ENCODE measurements at regions not wholly inside any gene's neighbourhood (a gene's known extent, or its start where the extent isn't known, plus 50 kb on each side); places are given as distances from the start of the nearest gene placed in this dataset.
"Not testable (repeated sequence)": the region's sequence is repeated elsewhere in the genome, so short reads cannot be mapped to it uniquely, and the experiment has no call there.

DNA sequence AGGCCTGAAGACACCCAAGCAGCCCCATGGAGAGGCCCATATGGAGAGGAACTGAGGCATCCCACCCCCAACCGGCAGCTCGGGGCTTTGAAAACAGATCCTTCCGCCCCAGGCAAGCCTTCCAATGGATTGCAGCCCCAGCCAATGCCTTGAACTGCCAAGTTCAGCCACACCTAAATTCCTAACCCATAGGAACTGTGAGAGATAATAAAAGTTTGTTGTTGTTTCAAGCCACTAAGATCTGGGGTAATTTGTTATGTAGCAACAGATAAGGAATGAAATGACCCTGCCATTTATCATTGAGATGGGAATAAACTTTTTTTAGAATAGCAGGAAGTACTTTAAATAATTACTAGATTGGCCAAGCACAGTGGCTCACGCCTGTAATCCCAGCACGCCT lies 80.3 kb upstream of the SPDYE9 start:
- H3K9me2 ChIP-seq (replicated peaks; ENCODE audit: control insufficient read depth, low read length); H3K4me2 ChIP-seq (ENCODE audit: low read length); H3K36me3 ChIP-seq (ENCODE audit: control insufficient read depth, low read length); H3K9me3 ChIP-seq (ENCODE audit: control insufficient read depth, insufficient read depth, low read length); H3K79me2 ChIP-seq (ENCODE audit: control insufficient read depth, low read length); H4K20me1 ChIP-seq (ENCODE audit: control insufficient read depth, insufficient read depth, low read depth, low read length); H3K4me1 ChIP-seq (ENCODE audit: control insufficient read depth, low read length); H3F3A ChIP-seq (ENCODE audit: control insufficient read depth, insufficient read depth); H3K27me3 ChIP-seq (ENCODE audit: control insufficient read depth, low read length); H3K4me3 ChIP-seq (ENCODE audit: low read length); H3K27ac ChIP-seq (ENCODE audit: low read depth, low read length): not testable (repeated sequence)

DNA sequence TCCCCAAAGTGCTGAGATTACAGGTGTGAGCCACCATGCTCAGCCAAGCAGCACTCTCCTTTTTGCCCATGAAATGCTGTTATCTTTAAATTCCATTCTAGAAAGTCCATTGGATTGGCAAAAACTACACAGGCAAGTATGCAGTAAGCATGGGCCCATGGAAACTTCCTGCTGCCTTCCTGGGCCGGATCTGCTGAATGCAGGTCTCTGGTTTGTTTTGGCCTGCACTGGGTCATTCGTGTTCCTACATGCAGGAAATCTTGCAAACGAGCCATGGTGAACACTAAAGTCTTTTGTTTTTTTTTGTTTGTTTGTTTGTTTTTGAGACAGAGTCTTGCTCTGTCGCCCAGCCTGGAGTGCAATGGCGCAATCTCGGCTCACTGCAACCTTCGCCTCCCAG lies 76.8 kb upstream of the SPDYE9 start:
- not testable (repeated sequence) for H3K9me3 ChIP-seq (ENCODE audit: control insufficient read depth, insufficient read depth, low read length); H4K20me1 ChIP-seq (ENCODE audit: control insufficient read depth, insufficient read depth, low read depth, low read length); H3K36me3 ChIP-seq (ENCODE audit: control insufficient read depth, low read length); H3K27ac ChIP-seq (ENCODE audit: low read depth, low read length); H3K79me2 ChIP-seq (ENCODE audit: control insufficient read depth, low read length); H3K4me2 ChIP-seq (ENCODE audit: low read length); H3F3A ChIP-seq (ENCODE audit: control insufficient read depth, insufficient read depth); H3K9me2 ChIP-seq (replicated peaks; ENCODE audit: control insufficient read depth, low read length); H3K4me1 ChIP-seq (ENCODE audit: control insufficient read depth, low read length); H3K4me3 ChIP-seq (ENCODE audit: low read length); H3K27me3 ChIP-seq (ENCODE audit: control insufficient read depth, low read length)

DNA sequence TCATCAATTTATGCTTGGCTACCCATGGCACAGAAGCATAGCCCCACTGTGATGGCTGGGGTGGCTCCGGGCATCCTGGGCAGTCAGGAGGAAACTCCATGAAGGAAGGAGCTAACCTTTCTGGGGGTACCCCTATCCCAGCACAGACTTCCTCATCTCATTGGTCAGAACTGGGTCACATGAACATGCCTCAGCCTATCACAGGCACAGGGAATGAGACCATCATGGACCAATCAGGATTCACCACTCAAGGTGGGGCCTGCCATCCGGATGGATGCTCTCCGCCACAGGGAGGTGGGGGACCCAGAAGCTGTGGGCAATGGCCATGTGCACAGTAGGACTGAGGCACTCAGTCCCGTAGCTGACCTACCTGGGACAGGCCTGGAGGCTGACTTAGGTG lies 75.9 kb upstream of the SPDYE9 start:
- H3K27me3 ChIP-seq (ENCODE audit: control insufficient read depth, low read length); H4K20me1 ChIP-seq (ENCODE audit: control insufficient read depth, insufficient read depth, low read depth, low read length); H3K9me3 ChIP-seq (ENCODE audit: control insufficient read depth, insufficient read depth, low read length); H3K27ac ChIP-seq (ENCODE audit: low read depth, low read length); H3K4me1 ChIP-seq (ENCODE audit: control insufficient read depth, low read length); H3K36me3 ChIP-seq (ENCODE audit: control insufficient read depth, low read length); H3K4me3 ChIP-seq (ENCODE audit: low read length); H3K4me2 ChIP-seq (ENCODE audit: low read length); H3K79me2 ChIP-seq (ENCODE audit: control insufficient read depth, low read length); H3K9me2 ChIP-seq (replicated peaks; ENCODE audit: control insufficient read depth, low read length); H3F3A ChIP-seq (ENCODE audit: control insufficient read depth, insufficient read depth): not testable (repeated sequence)

GRCh38 chr7:73157169-73157661 lies 71.4 kb upstream of the SPDYE9 start:
- H3K79me2 ChIP-seq (ENCODE audit: control insufficient read depth, low read length); H3F3A ChIP-seq (ENCODE audit: control insufficient read depth, insufficient read depth); H3K9me2 ChIP-seq (replicated peaks; ENCODE audit: control insufficient read depth, low read length); H3K9me3 ChIP-seq (ENCODE audit: control insufficient read depth, insufficient read depth, low read length); H3K27me3 ChIP-seq (ENCODE audit: control insufficient read depth, low read length); H3K4me1 ChIP-seq (ENCODE audit: control insufficient read depth, low read length); H3K4me3 ChIP-seq (ENCODE audit: low read length); H3K4me2 ChIP-seq (ENCODE audit: low read length); H4K20me1 ChIP-seq (ENCODE audit: control insufficient read depth, insufficient read depth, low read depth, low read length); H3K27ac ChIP-seq (ENCODE audit: low read depth, low read length); H3K36me3 ChIP-seq (ENCODE audit: control insufficient read depth, low read length): not testable (repeated sequence)

DNA sequence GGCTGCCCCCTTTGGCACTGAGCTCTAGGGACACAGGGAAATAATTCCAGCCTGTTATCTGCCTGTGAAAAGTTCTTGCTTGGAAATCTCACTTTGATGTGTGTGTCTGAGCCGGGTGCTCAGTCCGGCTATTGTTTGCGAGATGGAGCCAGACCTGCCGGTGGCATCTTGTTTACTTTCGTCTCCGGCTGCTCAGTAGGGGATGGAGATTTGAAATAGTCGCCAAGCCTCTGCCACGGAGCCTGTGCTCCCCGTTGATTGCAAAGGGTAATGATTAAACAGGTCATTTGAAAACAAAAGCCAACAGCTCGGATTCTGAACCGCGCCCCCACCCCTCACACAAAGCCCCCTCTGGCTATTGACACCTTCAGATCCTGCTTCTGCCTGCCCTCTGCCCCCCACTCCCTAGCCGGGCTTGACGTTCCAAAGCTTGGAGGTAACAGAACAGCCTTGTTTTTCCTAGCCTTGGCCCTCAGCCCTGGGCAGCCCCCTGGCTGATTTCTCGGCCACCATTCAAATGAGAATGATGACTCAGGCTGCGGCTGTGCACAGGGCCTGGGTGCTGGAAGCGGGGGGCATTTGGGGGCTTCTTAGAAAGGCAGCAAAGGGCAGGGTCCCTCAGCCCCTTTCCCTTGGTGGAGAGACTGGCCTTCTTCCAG lies 70.8 kb upstream of the SPDYE9 start:
- H3K27me3 ChIP-seq (ENCODE audit: control insufficient read depth, low read length); H3K36me3 ChIP-seq (ENCODE audit: control insufficient read depth, low read length); H4K20me1 ChIP-seq (ENCODE audit: control insufficient read depth, insufficient read depth, low read depth, low read length); H3K27ac ChIP-seq (ENCODE audit: low read depth, low read length); H3K4me2 ChIP-seq (ENCODE audit: low read length); H3K4me1 ChIP-seq (ENCODE audit: control insufficient read depth, low read length); H3F3A ChIP-seq (ENCODE audit: control insufficient read depth, insufficient read depth); H3K9me3 ChIP-seq (ENCODE audit: control insufficient read depth, insufficient read depth, low read length); H3K4me3 ChIP-seq (ENCODE audit: low read length); H3K9me2 ChIP-seq (replicated peaks; ENCODE audit: control insufficient read depth, low read length); H3K79me2 ChIP-seq (ENCODE audit: control insufficient read depth, low read length): not testable (repeated sequence)

GRCh38 chr7:73154586-73155038 lies 68.8 kb upstream of the SPDYE9 start:
- H3K4me1 ChIP-seq (ENCODE audit: control insufficient read depth, low read length); H3K9me3 ChIP-seq (ENCODE audit: control insufficient read depth, insufficient read depth, low read length); H3K9me2 ChIP-seq (replicated peaks; ENCODE audit: control insufficient read depth, low read length); H3K79me2 ChIP-seq (ENCODE audit: control insufficient read depth, low read length); H4K20me1 ChIP-seq (ENCODE audit: control insufficient read depth, insufficient read depth, low read depth, low read length); H3K27me3 ChIP-seq (ENCODE audit: control insufficient read depth, low read length); H3K36me3 ChIP-seq (ENCODE audit: control insufficient read depth, low read length); H3K27ac ChIP-seq (ENCODE audit: low read depth, low read length); H3F3A ChIP-seq (ENCODE audit: control insufficient read depth, insufficient read depth): not testable (repeated sequence)
- Histone ChIP-seq H3K4me2 (ENCODE audit: low read length) (peak overlapping the region; percentile 37), H3K4me3 (ENCODE audit: low read length) (peak overlapping the region; percentile 54)

DNA sequence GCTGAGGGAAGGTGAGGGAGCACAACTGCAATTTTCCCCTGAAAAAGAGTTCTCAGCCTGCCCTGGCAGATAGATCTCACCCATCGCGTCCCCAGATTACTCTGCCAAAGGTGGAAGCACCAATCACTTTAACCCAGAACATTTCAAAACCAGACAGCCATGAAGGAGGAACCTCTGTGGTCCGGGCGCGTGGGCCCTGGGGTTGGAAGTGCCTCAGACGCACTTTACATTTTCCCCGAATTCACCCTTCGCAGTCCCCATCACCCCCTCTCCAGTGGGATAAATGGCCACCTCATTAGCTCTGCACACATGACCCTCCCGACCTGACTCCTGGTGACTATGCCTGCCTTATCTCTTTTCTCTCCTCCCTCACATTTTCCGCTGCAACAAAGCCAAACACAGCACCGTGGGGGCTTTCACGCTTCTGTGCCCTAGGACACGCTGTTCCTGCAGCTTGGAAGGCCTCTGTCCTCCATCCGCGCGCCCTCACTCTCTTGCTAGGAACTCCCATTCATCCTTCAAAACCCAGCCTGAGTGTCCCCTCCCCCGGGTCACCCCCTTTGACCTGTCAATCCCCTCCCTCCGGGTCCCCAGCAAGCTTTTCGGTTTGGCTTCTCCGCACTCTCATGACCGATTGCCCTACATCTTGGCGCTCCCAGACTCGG lies 68.2 kb upstream of the SPDYE9 start:
- H4K20me1 ChIP-seq (ENCODE audit: control insufficient read depth, insufficient read depth, low read depth, low read length); H3K27ac ChIP-seq (ENCODE audit: low read depth, low read length); H3K27me3 ChIP-seq (ENCODE audit: control insufficient read depth, low read length); H3K9me2 ChIP-seq (replicated peaks; ENCODE audit: control insufficient read depth, low read length); H3F3A ChIP-seq (ENCODE audit: control insufficient read depth, insufficient read depth); H3K9me3 ChIP-seq (ENCODE audit: control insufficient read depth, insufficient read depth, low read length); H3K79me2 ChIP-seq (ENCODE audit: control insufficient read depth, low read length); H3K4me1 ChIP-seq (ENCODE audit: control insufficient read depth, low read length); H3K36me3 ChIP-seq (ENCODE audit: control insufficient read depth, low read length): not testable (repeated sequence)
- Histone ChIP-seq H3K4me3 (ENCODE audit: low read length) (peak overlapping the region; percentile 54), H3K4me2 (ENCODE audit: low read length) (peak overlapping the region; percentile 37)

DNA sequence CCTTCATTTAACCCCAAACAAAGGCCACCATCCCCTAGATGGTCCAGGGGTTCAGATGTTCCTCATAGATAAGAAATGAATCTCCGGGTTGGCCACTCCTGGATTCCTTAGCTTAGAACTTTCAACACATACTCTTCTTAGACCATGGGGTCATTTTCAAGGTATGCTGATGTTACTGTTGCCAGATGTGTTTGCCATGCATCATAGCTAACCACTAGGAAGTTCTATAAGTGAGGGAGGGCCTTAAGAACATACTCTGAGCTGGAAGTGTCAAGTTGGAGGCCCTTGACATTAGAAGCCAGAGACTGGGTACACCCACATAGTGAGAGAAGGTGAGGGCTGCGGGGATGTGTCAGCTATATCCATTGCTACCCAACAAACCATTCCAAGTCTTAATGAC lies 62.7 kb upstream of the SPDYE9 start:
- H3K27ac ChIP-seq (ENCODE audit: low read depth, low read length); H3K9me3 ChIP-seq (ENCODE audit: control insufficient read depth, insufficient read depth, low read length); H3K27me3 ChIP-seq (ENCODE audit: control insufficient read depth, low read length): not testable (repeated sequence)

More for the DNA sequence above, 62.7 kb upstream of the SPDYE9 start:
- H4K20me1 ChIP-seq (ENCODE audit: control insufficient read depth, insufficient read depth, low read depth, low read length); H3K9me2 ChIP-seq (replicated peaks; ENCODE audit: control insufficient read depth, low read length); H3K4me2 ChIP-seq (ENCODE audit: low read length); H3F3A ChIP-seq (ENCODE audit: control insufficient read depth, insufficient read depth); H3K36me3 ChIP-seq (ENCODE audit: control insufficient read depth, low read length); H3K79me2 ChIP-seq (ENCODE audit: control insufficient read depth, low read length); H3K4me3 ChIP-seq (ENCODE audit: low read length); H3K4me1 ChIP-seq (ENCODE audit: control insufficient read depth, low read length): not testable (repeated sequence)
